CD4-positive, alpha-beta T cell treated with Interleukin-6 for 4 hours (primary cell): ENCODE measurements at regions not wholly inside any gene's neighbourhood (a gene's known extent, or its start where the extent isn't known, plus 50 kb on each side); places are given as distances from the start of the nearest gene placed in this dataset.
"Not testable (repeated sequence)": the region's sequence is repeated elsewhere in the genome, so short reads cannot be mapped to it uniquely, and the experiment has no call there.

Source experiments
- DNase-seq: peaks from one replicate; pipeline ENCODE4 v3.0.0-alpha.2; 2020; ENCODE audit warnings: mixed read lengths

DNA sequence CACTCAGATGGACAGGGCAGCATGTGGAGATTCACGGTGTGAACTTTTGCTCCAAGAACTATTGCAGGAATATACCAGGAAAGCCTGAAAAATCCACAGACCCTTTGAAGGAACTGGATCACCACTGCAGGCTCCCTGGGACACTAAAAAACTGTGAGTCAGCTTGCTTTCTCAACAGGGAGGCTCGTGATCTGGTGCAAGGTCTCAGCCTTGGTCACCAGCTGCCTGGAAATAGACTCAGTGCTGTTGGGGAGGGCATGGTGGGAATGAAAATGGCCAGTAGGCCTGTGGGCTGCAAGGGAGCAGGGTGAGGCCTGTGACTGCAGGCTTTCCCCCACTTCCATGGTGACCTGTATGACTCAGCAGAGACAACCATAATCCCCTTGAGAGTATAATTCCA is 426.4 kb upstream of the RPS6KA3 start:
- DNase-seq = no peak

DNA sequence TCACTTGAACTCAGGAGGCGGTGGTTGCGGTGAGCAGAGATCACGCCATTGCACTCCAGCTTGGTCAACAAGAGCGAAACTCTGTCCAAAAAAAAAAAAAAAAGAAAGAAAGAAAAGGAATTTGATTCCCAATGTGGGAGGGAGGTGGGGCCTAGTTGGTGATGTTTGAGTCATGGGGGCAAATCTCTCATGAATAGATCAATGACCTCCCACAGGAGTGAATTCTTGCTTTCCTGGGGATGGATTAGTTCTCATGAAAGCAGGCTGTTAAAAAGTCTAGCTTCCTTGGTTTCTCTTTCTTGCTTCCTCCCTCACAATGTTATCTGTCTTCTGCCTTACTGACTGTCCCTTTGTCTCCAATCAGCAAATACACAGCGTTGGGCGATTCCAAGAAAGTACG is 419.5 kb upstream of the RPS6KA3 start:
- DNase-seq = no peak

DNA sequence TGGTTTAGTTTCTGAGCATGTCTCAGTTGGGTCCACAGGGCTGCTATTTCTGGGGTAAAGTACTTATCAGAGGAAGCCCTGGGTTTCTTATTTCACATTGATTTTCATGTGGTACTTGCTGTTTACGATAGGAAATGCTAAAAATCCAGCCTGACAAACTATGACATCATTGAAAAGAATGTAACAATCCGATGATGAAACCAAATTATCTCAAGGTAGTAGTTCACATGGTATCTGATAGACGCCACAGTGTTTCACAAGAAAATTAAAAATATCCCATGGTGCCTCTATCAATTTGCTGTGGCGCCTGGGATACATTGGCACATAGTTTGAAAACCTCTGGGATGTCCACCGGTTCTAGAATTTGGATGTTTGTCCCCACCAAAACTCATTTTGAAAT is 418.9 kb upstream of the RPS6KA3 start:
- no peak for DNase-seq

DNA sequence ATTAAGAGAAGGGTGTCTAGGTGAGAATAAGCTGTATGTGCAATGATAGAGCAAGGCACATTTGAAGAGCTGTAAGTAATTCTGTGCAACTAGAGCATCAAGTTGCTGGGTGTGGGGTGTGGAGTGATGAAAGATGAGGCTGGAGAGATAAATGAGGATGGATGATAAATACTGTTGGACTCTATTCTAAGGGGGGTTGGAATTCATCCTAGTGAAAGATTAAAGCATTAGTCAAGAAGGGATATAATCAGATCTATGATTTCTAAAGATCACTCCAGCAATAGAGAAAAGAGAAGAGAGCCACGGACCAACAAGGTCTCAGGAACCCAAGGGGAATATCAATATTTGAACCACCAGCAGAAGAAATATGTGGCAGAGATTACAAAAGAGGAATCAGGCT is 415.0 kb upstream of the RPS6KA3 start:
- DNase-seq = no peak

DNA sequence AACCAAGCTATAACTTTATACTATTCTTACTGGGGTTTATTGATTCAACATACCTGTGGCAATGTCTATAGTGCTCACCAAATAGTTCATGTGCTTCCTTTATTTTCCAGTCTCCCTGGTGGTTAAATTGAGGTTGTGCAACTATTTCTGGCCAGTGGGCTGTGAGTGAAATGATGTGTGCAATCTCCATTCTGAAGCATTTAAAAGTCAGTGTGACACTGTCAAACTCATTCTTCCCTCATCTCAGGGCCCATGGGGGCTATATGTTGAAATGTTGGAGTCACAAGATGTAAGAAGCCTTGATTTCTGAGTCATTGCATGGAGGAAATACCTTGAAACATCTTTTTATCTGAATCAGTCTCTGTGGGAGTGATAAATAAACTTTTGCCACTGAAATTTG is 414.3 kb upstream of the RPS6KA3 start:
- no peak for DNase-seq

DNA sequence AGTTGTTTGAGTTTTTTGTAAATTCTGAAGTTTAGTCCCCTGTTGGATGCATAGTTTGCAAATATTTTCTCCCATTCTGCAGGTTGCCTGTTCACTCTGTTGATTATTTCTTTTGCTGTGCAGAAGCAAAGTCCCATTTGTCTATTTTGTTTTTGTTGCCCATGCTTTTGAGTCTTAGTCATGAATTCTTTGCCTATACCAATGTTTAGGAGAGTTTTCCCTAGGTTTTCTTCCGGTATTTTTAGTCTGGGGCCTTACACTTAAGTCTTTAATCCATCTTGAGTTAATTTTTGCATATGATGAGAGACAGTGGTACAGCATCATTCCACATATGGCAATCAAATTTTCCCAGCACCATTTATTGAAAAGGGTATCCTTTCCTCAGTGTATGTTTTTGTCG is 405.8 kb upstream of the RPS6KA3 start:
- DNase-seq = no peak

DNA sequence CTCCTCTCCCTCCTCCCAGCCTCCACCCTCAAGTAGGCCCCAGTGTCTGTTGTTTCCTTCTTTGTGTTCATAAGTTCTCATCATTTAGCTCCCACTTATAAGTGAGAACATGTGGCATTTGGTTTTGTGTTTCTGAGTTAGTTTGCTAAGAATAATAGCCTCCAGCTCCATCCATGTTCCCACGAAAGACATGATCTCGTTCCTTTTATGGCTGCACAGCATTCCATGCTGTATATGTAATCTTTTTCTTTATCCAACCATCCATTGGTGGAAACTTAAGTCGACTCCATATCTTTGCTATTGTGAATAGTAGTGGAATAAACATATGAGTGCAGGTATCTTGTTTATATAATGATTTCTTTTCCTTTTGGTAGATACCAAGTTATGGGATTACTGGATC is 405.0 kb upstream of the RPS6KA3 start:
- DNase-seq = not testable (repeated sequence)

DNA sequence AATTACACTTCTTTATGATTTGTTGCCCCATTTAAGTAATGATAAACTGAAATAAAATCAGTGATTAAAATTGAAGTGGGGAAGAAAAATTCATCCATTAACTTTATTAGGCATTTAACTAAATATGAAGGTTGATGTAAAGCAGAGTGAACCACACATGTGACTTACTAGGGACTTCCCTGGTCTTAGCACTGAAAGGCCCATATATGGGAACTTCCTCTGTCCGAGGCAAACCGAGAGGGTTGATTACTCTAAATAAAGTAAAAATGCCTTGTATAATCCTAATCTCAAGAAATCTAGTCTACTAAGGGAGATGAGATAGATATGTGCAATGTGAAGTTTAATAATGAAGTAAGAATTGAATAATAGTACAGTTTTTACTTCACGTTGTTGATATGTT is 403.9 kb upstream of the RPS6KA3 start:
- no peak for DNase-seq

DNA sequence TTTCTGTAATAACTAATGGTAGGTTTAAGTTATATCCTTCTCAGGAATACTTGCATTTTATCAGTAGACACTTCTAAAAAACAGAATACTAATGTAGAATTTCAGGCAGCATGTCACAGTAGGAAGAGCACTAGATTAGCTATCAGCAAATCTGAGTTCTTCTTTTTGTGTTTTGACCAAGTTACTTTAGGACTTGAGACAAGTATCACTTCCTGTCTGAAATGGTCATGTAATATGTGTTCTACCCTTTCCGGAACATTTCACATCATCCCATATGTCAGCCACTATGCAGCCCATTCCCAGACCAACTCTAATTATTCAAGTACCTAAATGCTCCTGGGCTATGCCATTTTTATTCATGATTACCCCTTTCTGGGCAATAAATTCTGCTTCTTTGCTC is 401.8 kb upstream of the RPS6KA3 start:
- DNase-seq = no peak

DNA sequence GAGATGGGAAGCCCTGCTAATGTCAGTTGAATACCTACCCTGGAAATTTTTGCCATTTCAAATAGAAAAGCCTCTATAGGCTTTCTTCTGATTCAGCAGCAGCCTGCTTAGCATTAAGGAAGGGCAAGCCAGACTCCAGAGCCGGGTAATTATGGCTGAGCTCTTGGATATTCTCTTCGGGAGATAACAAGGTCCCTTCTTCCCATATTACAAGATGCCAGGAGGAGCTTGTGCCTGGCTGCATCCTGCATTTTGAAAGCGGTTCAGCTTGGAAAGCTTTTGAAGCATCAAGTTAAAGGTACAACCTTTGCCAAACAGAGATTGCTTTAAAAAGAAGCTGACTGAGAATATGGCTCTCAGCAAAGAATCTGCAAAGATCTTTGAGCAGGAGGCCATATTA is 399.6 kb upstream of the RPS6KA3 start:
- DNase-seq = no peak

DNA sequence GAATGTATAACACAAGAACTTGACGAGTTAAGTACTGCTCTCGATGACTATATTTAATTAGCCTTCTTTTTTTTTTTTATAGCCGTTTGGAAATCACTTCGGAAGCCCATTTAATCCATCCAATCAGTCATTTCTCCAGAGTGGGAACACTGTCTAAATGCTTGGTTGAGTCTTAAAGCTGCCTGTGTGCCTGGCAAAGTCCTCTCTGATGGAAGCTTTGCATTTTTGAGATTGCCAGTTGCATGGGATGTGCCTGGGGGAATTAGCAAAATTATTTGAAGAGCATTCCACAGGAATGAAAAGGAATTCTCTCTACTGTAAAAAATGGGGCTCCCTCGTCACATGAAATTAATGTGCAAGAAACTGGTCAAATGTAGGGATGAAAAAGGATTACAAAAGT is 398.8 kb upstream of the RPS6KA3 start:
- DNase-seq = no peak

DNA sequence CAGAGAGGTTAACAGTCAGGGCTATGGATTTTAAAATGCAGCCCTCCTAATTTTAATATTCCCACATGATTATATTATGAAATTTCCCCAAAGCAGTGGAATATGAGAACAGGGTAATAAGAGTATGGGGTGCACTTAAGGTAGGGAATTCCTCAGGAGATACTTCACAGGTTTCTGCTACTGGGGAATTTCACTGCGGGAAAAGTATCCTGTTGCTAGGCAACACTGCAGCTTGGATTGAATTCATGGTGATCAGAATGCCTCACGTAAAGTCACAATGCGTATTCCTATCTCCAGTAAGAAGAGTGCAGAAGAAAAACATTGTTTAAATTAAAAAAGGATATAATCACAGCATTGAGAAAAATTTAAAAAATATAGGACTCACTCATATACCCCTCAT is 398.1 kb upstream of the RPS6KA3 start:
- DNase-seq = no peak

DNA sequence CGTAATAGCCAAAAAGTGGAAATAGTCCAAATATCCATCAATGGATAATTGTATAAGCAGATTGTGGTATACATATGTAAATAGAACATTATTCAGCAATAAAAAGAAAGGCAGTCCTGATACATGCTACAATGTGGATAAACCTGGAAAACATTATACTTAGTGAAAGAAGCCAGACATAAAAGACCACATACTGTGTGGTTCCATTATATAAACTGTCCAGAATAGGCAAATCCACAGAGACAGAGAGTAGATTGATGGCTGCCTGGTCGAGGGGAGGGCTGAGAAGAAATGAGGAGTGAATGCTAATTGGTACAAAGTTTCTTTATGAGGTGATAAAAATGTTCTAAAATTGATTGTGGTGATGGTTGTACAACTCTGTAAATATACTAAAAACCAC is 397.4 kb upstream of the RPS6KA3 start:
- DNase-seq = no peak

DNA sequence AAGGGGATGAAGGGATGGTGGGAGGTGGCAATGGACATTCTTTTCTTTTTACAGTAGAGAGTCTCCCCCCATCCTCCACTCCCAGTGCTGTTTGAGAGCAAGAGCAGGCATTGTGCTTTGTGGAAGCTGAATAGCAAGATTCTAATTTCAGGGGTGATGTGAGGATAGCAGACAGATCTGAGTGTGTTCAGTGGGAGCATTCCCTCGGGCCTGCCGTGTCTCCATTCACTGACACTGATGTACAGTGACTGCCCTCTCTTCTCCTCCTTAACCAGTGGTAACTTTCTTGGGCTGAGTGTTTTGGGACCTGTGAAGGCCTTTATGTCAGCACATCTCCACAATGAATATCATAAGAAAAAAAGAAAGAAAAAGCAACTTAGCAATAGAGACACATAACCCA is 396.6 kb upstream of the RPS6KA3 start:
- no peak for DNase-seq

DNA sequence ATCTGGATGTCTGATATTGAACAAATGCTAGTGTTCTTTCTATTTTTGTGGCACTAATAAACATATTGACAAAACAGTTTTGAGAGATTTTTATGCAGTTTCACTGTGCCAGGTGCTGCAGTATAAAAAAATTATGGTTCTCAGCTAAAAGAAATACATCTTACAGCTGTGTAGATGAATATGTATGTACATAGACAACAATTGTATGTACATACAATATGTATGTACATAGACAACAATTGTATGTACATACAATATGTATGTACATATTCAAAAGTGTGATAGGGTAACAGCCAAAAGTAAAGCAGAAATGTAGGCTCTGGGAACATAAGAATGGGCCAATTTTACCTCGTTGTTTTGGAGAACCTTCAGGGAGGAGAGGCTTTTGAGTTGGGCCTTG is 390.0 kb upstream of the RPS6KA3 start:
- DNase-seq = no peak

DNA sequence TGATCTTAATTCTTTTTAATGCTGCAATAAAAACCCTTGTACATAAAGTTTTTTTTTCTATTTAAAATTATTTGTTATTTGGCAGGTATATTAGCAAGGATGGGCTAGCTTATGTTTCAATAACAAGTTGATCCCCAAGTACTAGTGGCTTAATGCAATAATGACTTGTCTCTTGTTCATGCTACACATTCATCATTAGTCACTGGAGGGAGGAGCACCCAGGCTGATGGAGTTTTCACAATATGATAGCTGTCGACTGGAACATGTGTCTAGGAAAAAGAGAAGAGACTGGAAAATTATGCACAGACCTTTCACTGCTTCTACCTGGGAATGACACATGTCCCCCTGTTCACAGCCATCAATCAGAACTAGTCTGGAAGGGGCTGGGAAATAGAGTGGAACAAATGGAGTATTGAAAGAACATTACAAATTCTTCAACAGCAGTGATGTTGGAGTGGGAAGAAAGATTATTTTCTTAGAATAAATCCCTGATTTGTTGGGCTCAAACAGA is 387.9 kb upstream of the RPS6KA3 start:
- DNase-seq = no peak

DNA sequence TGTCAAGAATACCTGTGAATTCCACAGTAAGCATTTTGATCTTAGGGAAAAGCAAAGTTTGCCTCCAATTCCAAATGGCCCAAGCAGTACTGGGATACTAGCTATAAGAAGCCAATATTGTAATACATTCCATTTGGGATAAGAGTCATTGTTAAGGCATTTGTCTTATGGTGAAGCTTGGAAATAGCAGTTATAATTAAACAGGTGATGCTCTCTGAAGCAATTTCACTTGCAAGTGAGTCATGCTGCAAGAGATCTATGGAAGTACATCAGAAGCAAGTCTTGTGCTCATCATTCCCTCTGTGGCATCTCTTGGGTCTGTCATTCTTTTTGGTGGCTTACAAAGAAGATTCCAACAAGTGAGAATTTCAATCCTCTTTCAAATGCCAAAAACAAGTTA is 386.4 kb upstream of the RPS6KA3 start:
- no peak for DNase-seq

DNA sequence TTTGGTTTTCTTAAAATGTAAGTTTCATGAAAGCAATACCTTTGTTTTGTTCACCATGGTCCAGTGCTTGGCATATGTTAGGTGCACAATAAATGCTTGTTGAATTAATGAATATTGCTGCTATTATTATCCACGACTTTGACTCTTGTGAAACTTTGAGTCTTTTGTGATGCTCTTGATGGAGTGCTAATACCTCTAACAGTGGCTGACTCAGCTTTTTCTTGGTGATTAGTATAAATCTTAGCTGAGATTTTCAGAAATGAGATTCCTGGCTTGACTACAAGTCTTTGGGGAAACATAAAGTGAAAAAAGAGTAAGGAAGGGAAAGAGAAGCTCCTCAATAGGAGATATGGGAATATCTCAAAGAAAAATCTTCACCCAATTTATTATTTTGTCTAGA is 375.2 kb upstream of the RPS6KA3 start:
- no peak for DNase-seq

DNA sequence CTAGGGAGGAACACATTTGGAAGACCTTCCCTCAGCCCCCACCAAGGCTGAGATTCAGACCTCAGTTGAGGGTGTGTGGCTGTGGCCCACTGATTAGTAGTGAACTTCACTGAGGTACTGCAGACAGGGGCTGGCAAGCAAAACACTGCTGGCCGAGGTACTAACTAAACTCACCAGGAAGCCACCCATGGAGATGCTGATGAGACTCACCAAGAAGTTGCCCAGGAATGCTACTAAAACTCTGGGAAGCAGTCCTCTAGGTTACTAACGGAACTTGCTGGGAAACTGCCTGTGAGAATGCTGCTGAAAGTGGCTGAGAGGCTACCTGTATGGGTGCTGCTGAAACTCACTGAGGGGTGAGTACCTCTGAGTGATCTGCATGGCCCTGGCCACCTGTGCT is 372.4 kb upstream of the RPS6KA3 start:
- DNase-seq = no peak

DNA sequence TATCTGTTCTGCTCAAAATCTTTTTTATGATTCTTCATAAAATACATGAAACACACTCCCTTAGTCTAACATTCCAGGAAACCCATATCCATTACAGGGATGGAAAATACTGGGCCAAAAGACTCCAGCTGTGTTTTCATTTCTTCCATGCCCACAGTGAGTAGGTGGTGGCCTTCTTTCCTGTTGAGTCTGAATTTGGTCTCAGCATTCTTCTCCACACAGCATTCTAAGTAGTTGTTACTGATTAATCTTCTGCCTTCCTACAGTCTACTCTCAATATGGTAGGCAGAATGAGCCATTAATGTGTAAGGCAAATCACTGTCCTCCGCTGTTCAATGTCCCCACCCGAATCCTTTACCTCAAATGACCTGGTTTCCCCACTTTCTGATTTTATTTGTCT is 370.6 kb upstream of the RPS6KA3 start:
- DNase-seq = no peak

DNA sequence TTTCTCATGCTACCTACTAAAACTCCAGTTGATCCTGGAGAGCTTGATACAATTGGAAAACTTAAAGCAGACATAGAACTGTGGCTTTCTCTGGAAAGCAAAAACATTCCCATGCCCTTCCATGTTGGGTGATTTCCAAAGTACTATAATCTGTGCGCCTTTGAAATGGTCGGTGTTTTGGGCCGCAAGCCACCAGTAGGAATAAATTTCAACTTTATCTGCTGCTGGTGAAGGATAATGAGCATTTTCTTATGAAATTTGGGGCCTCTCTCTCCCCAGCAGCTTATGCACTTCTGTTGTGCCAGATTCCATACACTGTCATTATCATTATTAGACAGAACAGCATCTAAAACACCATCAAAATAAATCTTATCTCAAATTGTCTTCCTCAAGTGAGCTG is 366.7 kb upstream of the RPS6KA3 start:
- no peak for DNase-seq

DNA sequence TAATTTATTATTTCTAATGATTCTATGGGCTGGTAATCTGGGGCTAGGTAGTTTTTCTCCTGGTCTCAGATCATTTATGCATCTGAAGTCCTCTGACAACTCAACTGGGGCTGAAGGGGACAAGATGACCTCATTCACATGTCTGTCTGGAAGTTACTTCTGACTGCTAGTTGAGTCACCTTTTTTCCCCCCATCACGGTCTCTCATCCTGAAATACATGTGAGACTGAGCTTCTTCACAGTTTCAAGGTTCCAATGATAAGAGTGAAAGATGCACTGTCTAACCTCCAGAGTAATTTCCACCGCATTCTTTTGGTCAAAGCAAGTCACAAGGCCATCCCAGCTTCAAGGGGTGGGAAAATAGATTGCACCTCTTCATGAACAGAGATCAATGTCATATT is 356.7 kb upstream of the RPS6KA3 start:
- DNase-seq = no peak

DNA sequence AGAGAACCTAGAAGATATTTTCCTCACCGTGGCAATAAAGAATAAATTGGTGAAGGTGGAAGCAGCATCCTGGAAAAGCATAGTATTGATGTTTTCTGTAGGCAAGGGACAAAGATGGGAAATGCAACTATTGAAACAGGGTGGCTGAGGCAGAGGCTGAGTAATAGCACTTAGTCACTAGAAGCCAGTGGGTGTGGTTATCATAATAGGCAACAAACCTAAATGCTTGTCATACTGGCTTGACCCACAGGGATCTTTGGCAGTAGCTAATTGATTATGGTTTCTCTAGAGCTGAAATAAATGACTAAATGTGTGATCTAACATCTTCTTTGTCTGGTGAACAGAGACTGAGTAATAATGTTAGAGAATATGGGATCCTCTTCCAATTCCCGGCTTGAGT is 353.6 kb upstream of the RPS6KA3 start:
- no peak for DNase-seq

DNA sequence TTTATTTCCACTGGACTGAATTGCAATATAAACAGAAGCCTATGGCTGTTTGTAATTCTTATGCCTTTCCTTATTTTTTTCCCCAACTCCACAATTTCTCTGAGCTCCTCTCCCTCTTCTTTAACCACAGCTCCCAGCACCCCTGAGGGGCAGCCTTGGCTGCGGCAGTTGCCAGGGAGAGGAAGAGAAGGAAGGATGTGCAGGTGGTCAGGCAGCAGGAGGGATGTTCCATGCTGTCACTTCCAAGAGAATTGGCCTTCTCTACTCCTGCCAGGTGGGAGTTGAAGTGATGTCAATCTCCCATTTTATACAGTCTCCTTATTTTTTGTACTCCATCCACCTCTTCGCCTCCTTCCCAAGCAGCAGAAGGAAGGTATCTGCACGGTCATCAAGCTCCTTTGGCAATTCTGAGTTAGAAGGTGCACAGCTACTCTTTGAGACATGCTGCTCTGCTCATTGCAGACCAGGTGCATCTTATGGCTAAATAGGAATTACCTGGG is 343.3 kb upstream of the RPS6KA3 start:
- DNase-seq = no peak

DNA sequence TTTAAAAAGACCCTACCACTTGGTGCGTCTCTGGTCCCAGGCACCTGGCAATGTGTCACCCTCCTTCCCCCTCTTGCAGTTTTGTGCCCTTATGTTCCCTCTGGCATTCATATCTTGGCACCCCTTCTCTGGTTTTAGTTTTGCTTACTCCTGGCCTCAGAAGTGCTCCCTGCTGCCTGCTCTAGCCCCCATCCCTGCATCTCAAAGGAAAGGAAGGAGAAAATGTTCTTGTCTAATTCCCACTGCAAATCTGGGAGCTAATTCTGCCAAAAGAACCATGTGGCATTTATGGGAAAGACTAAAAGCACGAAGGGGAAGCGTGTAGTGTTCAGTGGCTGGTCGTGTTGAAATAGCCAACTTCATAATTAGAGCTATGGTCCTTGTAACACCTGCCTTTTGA is 340.1 kb upstream of the RPS6KA3 start:
- DNase-seq = no peak

DNA sequence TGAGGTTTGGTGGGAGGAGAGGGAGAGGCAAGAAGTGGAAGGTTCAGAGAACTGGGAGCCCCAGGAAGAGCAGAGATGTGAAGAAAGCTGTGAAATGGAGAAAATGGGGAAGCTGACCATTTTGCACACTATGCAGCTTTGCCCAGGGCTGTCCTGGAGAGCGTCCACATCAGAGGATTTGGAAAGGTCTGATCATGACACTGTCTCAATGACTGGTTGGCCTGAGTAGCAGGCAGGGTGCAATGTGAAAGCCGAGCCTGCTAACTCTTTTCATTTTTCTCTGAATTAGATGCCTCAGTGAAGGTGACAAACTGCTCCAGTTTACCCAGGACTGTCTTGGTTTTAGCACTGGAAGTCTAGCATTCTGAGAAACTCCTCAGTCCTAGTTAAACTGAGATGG is 330.1 kb upstream of the RPS6KA3 start:
- DNase-seq = no peak
